Neural cell (in vitro differentiated cells): ENCODE measurements at regions not wholly inside any gene's neighbourhood (a gene's known extent, or its start where the extent isn't known, plus 50 kb on each side); places are given as distances from the start of the nearest gene placed in this dataset.

ENCODE experiments used
- H2AFZ ChIP-seq: fragments of 200-600, 300-800 bp; sonication (generic), shearing (Covaris generic); 2 replicates; pipeline ENCODE4 v1.6.0; 2014; ENCODE audit warnings: low read depth, mild to moderate bottlenecking, antibody characterized with exemption, low read length, moderate library complexity
- H3F3A ChIP-seq: fragments of 200-600 bp; shearing (Covaris generic); 2 replicates; pipeline ENCODE4 v1.6.1; 2016; ENCODE audit warnings: mild to moderate bottlenecking, moderate library complexity, mixed read lengths, antibody characterized with exemption, low read length; ENCODE audit not compliant: insufficient read depth, poor library complexity, severe bottlenecking
- H3K27ac ChIP-seq: fragments of 200-600, 300-800 bp; sonication (generic), shearing (Covaris generic); 2 replicates; pipeline ENCODE4 v1.5.1; 2014; ENCODE audit warnings: mild to moderate bottlenecking, low read length, moderate library complexity
- H3K27me3 ChIP-seq: fragments of 300-800, 200-600 bp; sonication (generic), shearing (Covaris generic); 2 replicates; pipeline ENCODE4 v1.6.0; 2014; ENCODE audit warnings: mild to moderate bottlenecking, low read depth, low read length, moderate library complexity; ENCODE audit not compliant: insufficient read depth
- H3K36me3 ChIP-seq: fragments of 300-800, 200-600 bp; sonication (generic), shearing (Covaris generic); 2 replicates; pipeline ENCODE4 v1.5.1; 2014; ENCODE audit warnings: mild to moderate bottlenecking, antibody characterized with exemption, low read length, moderate library complexity; ENCODE audit not compliant: insufficient read depth
- H3K4me2 ChIP-seq: fragments of 300-800, 200-600 bp; sonication (generic), shearing (Covaris generic); 2 replicates; pipeline ENCODE4 v1.6.0; 2014; ENCODE audit warnings: mild to moderate bottlenecking, low read length
- H3K4me3 ChIP-seq: fragments of 300-800, 200-600 bp; sonication (generic), shearing (Covaris generic); 2 replicates; pipeline ENCODE4 v1.5.1; 2014; ENCODE audit warnings: mild to moderate bottlenecking, low read length, moderate library complexity
- H3K79me2 ChIP-seq: fragments of 200-600 bp; shearing (Covaris generic); replicated peaks from 2 replicates; pipeline ENCODE4 v1.6.0; 2014; ENCODE audit warnings: mild to moderate bottlenecking, low read length, moderate library complexity; ENCODE audit not compliant: insufficient read depth
- H3K9ac ChIP-seq: fragments of 300-800, 200-600 bp; sonication (generic), shearing (Covaris generic); 2 replicates; pipeline ENCODE4 v1.6.1; 2016; ENCODE audit warnings: mild to moderate bottlenecking, low read length, mixed read lengths
- H3K9me2 ChIP-seq: fragments of 200-600 bp; shearing (Covaris generic); 2 replicates; pipeline ENCODE4 v1.6.1; 2016; ENCODE audit warnings: mild to moderate bottlenecking, low read length, mixed read lengths; ENCODE audit not compliant: insufficient read depth
- H3K9me3 ChIP-seq: fragments of 200-600, 300-800 bp; sonication (generic), shearing (Covaris generic); 2 replicates; pipeline ENCODE4 v1.6.1; 2016; ENCODE audit warnings: mild to moderate bottlenecking, mixed run types, low read length, moderate library complexity, mixed read lengths
- H4K20me1 ChIP-seq: fragments of 200-600 bp; shearing (Covaris generic); 2 replicates; pipeline ENCODE4 v1.6.1; 2016; ENCODE audit warnings: mild to moderate bottlenecking, mixed run types; ENCODE audit not compliant: insufficient read depth
- EP300 ChIP-seq: fragments of 450-650 bp; conservative IDR thresholded peaks from 2 replicates; pipeline ENCODE4 v1.6.1; 2014; ENCODE audit warnings: antibody characterized with exemption, mild to moderate bottlenecking, moderate library complexity; ENCODE audit not compliant: poor library complexity, severe bottlenecking
- EZH2 ChIP-seq: fragments of 200-600, 300-800 bp; shearing (Covaris generic), sonication (generic); IDR thresholded peaks from 2 replicates; pipeline ENCODE4 v1.6.1; 2014; ENCODE audit warnings: antibody characterized with exemption, low read length, borderline replicate concordance, mild to moderate bottlenecking; ENCODE audit not compliant: insufficient read depth, poor library complexity, severe bottlenecking
- MXI1 ChIP-seq: fragments of 450-650 bp; conservative IDR thresholded peaks from 2 replicates; pipeline ENCODE4 v1.6.1; 2014; ENCODE audit warnings: antibody characterized with exemption, mild to moderate bottlenecking; ENCODE audit not compliant: poor library complexity, severe bottlenecking
- POLR2AphosphoS5 ChIP-seq: IDR thresholded peaks from 2 replicates; pipeline ENCODE4 v1.6.1; 2012
- RAD21 ChIP-seq: fragments of 450-650 bp; conservative IDR thresholded peaks from 2 replicates; pipeline ENCODE4 v1.6.1; 2014; ENCODE audit warnings: antibody characterized with exemption, mild to moderate bottlenecking, moderate library complexity
- SMC3 ChIP-seq: fragments of 450-650 bp; conservative IDR thresholded peaks from 2 replicates; pipeline ENCODE4 v1.6.1; 2014; ENCODE audit warnings: antibody characterized with exemption, mild to moderate bottlenecking, moderate library complexity; ENCODE audit not compliant: poor library complexity
- TAF1 ChIP-seq: IDR thresholded peaks from 2 replicates; pipeline ENCODE4 v1.6.1; 2012; ENCODE audit warnings: low read depth
- TF ChIP-seq, protein P1 (sequence below): fragments of 450-650 bp; IDR thresholded peaks from 2 replicates; pipeline ENCODE4 v1.5.1; 2014; ENCODE audit warnings: antibody characterized with exemption, mild to moderate bottlenecking, moderate library complexity; ENCODE audit not compliant: poor library complexity, severe bottlenecking
- TF ChIP-seq, protein P2 (sequence below): IDR thresholded peaks from 2 replicates; pipeline ENCODE4 v1.6.1; 2012; ENCODE audit warnings: borderline replicate concordance

DNA sequence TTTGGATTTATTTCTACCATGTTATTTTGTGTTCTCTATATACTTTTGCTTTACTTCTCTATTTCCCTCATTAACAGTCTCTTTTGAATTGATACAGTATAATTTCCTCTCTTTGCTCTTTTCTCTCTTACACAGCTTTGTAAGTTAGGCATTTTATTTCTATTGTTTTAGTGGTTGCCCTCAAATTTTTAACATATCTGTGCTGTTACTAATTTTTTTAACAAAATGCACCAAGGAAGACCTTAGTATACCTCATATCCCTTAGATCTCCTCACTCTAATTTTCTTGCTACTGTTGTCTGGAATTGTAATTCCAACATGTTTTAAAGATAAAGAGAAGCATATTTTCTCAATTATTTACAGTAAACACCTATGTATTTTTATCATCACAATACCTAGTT lies 416.8 kb upstream of the SLC14A2 start (continued):
- TF ChIP-seq, protein P1, sequence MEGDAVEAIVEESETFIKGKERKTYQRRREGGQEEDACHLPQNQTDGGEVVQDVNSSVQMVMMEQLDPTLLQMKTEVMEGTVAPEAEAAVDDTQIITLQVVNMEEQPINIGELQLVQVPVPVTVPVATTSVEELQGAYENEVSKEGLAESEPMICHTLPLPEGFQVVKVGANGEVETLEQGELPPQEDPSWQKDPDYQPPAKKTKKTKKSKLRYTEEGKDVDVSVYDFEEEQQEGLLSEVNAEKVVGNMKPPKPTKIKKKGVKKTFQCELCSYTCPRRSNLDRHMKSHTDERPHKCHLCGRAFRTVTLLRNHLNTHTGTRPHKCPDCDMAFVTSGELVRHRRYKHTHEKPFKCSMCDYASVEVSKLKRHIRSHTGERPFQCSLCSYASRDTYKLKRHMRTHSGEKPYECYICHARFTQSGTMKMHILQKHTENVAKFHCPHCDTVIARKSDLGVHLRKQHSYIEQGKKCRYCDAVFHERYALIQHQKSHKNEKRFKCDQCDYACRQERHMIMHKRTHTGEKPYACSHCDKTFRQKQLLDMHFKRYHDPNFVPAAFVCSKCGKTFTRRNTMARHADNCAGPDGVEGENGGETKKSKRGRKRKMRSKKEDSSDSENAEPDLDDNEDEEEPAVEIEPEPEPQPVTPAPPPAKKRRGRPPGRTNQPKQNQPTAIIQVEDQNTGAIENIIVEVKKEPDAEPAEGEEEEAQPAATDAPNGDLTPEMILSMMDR, result no peak
- TF ChIP-seq POLR2AphosphoS5, result no peak

DNA sequence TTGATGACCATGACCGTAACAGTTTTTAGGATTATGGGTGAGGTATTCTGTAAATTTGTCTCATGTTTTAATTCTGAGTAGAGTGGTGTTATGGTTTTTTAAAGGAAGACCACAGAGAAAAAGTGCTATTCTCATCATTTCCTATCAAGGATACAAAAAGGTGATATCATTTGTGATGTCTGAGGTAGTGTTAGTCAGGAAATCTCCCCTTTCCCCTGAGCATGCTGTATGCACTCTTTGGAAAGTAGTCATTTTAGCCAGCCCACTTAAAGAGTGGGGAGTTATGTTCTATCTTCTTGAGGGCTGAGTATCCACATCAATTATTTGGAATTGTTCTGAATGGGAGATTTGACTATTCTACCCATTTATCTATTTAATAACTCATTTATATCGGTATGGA lies 414.2 kb upstream of the SLC14A2 start:
- Histone ChIP-seq H3K9ac (no peak overlapping the region), H3F3A (no peaks in the 10 kb centered on the region), H4K20me1 (no peaks in the 10 kb centered on the region), H3K4me3 (no peak overlapping the region), H3K9me3 (no peaks in the 10 kb centered on the region), H3K27ac (no peak overlapping the region), H3K9me2 (no peaks in the 10 kb centered on the region), H3K79me2 (no peaks in the 10 kb centered on the region), H3K4me2 (no peak overlapping the region), H3K27me3 (no peaks in the 10 kb centered on the region), H3K36me3 (no peaks in the 10 kb centered on the region), H2AFZ (no peak overlapping the region)
- TF ChIP-seq POLR2AphosphoS5 (no peak), EP300 (no peak)
- TF ChIP-seq, protein P2, sequence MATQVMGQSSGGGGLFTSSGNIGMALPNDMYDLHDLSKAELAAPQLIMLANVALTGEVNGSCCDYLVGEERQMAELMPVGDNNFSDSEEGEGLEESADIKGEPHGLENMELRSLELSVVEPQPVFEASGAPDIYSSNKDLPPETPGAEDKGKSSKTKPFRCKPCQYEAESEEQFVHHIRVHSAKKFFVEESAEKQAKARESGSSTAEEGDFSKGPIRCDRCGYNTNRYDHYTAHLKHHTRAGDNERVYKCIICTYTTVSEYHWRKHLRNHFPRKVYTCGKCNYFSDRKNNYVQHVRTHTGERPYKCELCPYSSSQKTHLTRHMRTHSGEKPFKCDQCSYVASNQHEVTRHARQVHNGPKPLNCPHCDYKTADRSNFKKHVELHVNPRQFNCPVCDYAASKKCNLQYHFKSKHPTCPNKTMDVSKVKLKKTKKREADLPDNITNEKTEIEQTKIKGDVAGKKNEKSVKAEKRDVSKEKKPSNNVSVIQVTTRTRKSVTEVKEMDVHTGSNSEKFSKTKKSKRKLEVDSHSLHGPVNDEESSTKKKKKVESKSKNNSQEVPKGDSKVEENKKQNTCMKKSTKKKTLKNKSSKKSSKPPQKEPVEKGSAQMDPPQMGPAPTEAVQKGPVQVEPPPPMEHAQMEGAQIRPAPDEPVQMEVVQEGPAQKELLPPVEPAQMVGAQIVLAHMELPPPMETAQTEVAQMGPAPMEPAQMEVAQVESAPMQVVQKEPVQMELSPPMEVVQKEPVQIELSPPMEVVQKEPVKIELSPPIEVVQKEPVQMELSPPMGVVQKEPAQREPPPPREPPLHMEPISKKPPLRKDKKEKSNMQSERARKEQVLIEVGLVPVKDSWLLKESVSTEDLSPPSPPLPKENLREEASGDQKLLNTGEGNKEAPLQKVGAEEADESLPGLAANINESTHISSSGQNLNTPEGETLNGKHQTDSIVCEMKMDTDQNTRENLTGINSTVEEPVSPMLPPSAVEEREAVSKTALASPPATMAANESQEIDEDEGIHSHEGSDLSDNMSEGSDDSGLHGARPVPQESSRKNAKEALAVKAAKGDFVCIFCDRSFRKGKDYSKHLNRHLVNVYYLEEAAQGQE, result no peak
- TF ChIP-seq, protein P1, result no peak

DNA sequence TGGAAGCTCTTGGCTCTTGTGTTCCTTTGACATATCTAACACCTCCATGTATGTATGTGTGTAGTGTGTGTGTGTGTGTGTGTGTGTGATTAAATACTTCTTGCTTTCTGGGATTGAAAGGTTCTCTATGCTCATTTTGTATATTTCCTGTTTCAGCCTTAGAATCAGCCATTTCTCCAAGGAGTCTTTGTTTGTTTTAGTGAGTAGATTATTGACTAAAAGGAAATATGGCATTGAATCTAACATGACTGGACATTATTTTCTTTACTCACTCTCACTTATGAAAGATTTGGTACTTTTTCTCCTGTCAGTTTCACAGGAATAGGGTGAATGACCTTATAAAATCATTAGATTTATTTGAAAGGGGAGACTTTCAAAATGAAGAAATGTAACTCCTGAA lies 413.8 kb upstream of the SLC14A2 start:
- TF ChIP-seq TAF1 (no peak), SMC3 (no peak), EP300 (no peak), POLR2AphosphoS5 (no peak), RAD21 (no peak), MXI1 (no peak), EZH2 (no peak)
- TF ChIP-seq, protein P2, result no peak
- TF ChIP-seq, protein P1, result no peak
- H2AFZ ChIP-seq, result no peak overlapping the region

More for the DNA sequence above, 413.8 kb upstream of the SLC14A2 start:
- Histone ChIP-seq H3K27me3 (no peaks in the 10 kb centered on the region), H3K4me3 (no peak overlapping the region), H3K27ac (no peak overlapping the region), H3K4me2 (no peak overlapping the region), H3K79me2 (no peaks in the 10 kb centered on the region), H3K9me3 (no peaks in the 10 kb centered on the region), H3K9ac (no peak overlapping the region), H3F3A (no peaks in the 10 kb centered on the region), H3K36me3 (no peaks in the 10 kb centered on the region), H3K9me2 (no peaks in the 10 kb centered on the region), H4K20me1 (no peaks in the 10 kb centered on the region)
